ENCODE measurements at regions not wholly inside any gene's neighbourhood (a gene's known extent, or its start where the extent isn't known, plus 50 kb on each side); places are given as distances from the start of the nearest gene placed in this dataset.
A peak's percentile ranks its signal among the peaks of the same experiment; 100 is the strongest.

- Histone ChIP-seq H3K27ac (ENCODE audit: low read depth, low read length) (no peak overlapping the region), H3K4me2 (ENCODE audit: insufficient read depth, low read length) (peak overlapping the region; percentile 62), H3K36me3 (ENCODE audit: insufficient read depth, low read length) (no peaks in the 10 kb centered on the region), H4K20me1 (ENCODE audit: insufficient read depth, low read length) (no peaks in the 10 kb centered on the region), H3K9me3 (ENCODE audit: low read depth, low read length) (no peaks in the 10 kb centered on the region), H3K4me3 (ENCODE audit: insufficient read depth, low read length) (no peak overlapping the region), H3K4me1 (ENCODE audit: insufficient read depth, low read length) (peaks cover 16% of the 10 kb centered on the region), H3K27me3 (ENCODE audit: insufficient read depth, low read length) (peaks cover 20% of the 10 kb centered on the region), H2AFZ (ENCODE audit: low read length) (no peak overlapping the region), H3K79me2 (ENCODE audit: insufficient read depth, low read length) (no peaks in the 10 kb centered on the region)
- no peak for DNase-seq (ENCODE audit: insufficient read length, low spot score, missing footprints)
- TF ChIP-seq, protein P1, sequence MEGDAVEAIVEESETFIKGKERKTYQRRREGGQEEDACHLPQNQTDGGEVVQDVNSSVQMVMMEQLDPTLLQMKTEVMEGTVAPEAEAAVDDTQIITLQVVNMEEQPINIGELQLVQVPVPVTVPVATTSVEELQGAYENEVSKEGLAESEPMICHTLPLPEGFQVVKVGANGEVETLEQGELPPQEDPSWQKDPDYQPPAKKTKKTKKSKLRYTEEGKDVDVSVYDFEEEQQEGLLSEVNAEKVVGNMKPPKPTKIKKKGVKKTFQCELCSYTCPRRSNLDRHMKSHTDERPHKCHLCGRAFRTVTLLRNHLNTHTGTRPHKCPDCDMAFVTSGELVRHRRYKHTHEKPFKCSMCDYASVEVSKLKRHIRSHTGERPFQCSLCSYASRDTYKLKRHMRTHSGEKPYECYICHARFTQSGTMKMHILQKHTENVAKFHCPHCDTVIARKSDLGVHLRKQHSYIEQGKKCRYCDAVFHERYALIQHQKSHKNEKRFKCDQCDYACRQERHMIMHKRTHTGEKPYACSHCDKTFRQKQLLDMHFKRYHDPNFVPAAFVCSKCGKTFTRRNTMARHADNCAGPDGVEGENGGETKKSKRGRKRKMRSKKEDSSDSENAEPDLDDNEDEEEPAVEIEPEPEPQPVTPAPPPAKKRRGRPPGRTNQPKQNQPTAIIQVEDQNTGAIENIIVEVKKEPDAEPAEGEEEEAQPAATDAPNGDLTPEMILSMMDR (IDR thresholded peaks at IDR 0.05; ENCODE audit: extremely low read depth, low read depth, low read length), result no peak
These were observed 58.2 kb upstream of the DLX4 start for GRCh38 chr17:49910858-49911204.

GRCh38 chr17:49911719-49912118 lies 57.3 kb upstream of the DLX4 start:
- Histone ChIP-seq H4K20me1 (ENCODE audit: insufficient read depth, low read length) (no peaks in the 10 kb centered on the region), H3K27ac (ENCODE audit: low read depth, low read length) (no peak overlapping the region), H3K9me3 (ENCODE audit: low read depth, low read length) (no peaks in the 10 kb centered on the region), H3K27me3 (ENCODE audit: insufficient read depth, low read length) (peaks cover 20% of the 10 kb centered on the region), H3K79me2 (ENCODE audit: insufficient read depth, low read length) (no peaks in the 10 kb centered on the region), H3K4me1 (ENCODE audit: insufficient read depth, low read length) (peaks cover 16% of the 10 kb centered on the region), H3K36me3 (ENCODE audit: insufficient read depth, low read length) (no peaks in the 10 kb centered on the region), H3K4me2 (ENCODE audit: insufficient read depth, low read length) (no peak overlapping the region), H2AFZ (ENCODE audit: low read length) (no peak overlapping the region), H3K4me3 (ENCODE audit: insufficient read depth, low read length) (no peak overlapping the region)
- TF ChIP-seq, protein P1 (IDR thresholded peaks at IDR 0.05; ENCODE audit: extremely low read depth, low read depth, low read length), result no peak
- DNase-seq (ENCODE audit: insufficient read length, low spot score, missing footprints), result no peak

- DNase-seq (ENCODE audit: insufficient read length, low spot score, missing footprints), result peak; percentile 99
- H3K9me3 ChIP-seq (ENCODE audit: low read depth, low read length), result no peaks in the 10 kb centered on the region
- no peak overlapping the region for H3K27ac ChIP-seq (ENCODE audit: low read depth, low read length)
- no peak overlapping the region for H2AFZ ChIP-seq (ENCODE audit: low read length)
- H3K27me3 ChIP-seq (ENCODE audit: insufficient read depth, low read length), result peaks cover 20% of the 10 kb centered on the region
- no peaks in the 10 kb centered on the region for H3K79me2 ChIP-seq (ENCODE audit: insufficient read depth, low read length)
- H3K4me3 ChIP-seq (ENCODE audit: insufficient read depth, low read length), result no peak overlapping the region
- no peaks in the 10 kb centered on the region for H3K36me3 ChIP-seq (ENCODE audit: insufficient read depth, low read length)
- TF ChIP-seq, protein P1 (IDR thresholded peaks at IDR 0.05; ENCODE audit: extremely low read depth, low read depth, low read length), result no peak
- no peak overlapping the region for H3K4me2 ChIP-seq (ENCODE audit: insufficient read depth, low read length)
- no peaks in the 10 kb centered on the region for H4K20me1 ChIP-seq (ENCODE audit: insufficient read depth, low read length)
- H3K4me1 ChIP-seq (ENCODE audit: insufficient read depth, low read length), result peaks cover 16% of the 10 kb centered on the region
These were observed 55.5 kb upstream of the DLX4 start for GRCh38 chr17:49913226-49914095.

GRCh38 chr17:49914096-49914490 lies 54.9 kb upstream of the DLX4 start:
- H3K36me3 ChIP-seq (ENCODE audit: insufficient read depth, low read length), result no peaks in the 10 kb centered on the region
- H3K4me1 ChIP-seq (ENCODE audit: insufficient read depth, low read length), result peaks cover 16% of the 10 kb centered on the region
- H4K20me1 ChIP-seq (ENCODE audit: insufficient read depth, low read length), result no peaks in the 10 kb centered on the region
- no peak overlapping the region for H3K27ac ChIP-seq (ENCODE audit: low read depth, low read length)
- DNase-seq (ENCODE audit: insufficient read length, low spot score, missing footprints), result no peak
- TF ChIP-seq, protein P1 (IDR thresholded peaks at IDR 0.05; ENCODE audit: extremely low read depth, low read depth, low read length), result no peak
- H3K4me3 ChIP-seq (ENCODE audit: insufficient read depth, low read length), result no peak overlapping the region
- peaks cover 20% of the 10 kb centered on the region for H3K27me3 ChIP-seq (ENCODE audit: insufficient read depth, low read length)
- no peak overlapping the region for H2AFZ ChIP-seq (ENCODE audit: low read length)
- no peaks in the 10 kb centered on the region for H3K9me3 ChIP-seq (ENCODE audit: low read depth, low read length)
- no peaks in the 10 kb centered on the region for H3K79me2 ChIP-seq (ENCODE audit: insufficient read depth, low read length)
- no peak overlapping the region for H3K4me2 ChIP-seq (ENCODE audit: insufficient read depth, low read length)
